Keratinocyte (primary cell): ENCODE measurements at regions not wholly inside any gene's neighbourhood (a gene's known extent, or its start where the extent isn't known, plus 50 kb on each side); places are given as distances from the start of the nearest gene placed in this dataset.
"Not testable (repeated sequence)": the region's sequence is repeated elsewhere in the genome, so short reads cannot be mapped to it uniquely, and the experiment has no call there.

Experiments used
- DNase-seq: peaks from one replicate; pipeline ENCODE4 v3.0.0-alpha.2; 2011; ENCODE audit warnings: low read depth, missing footprints, low spot score
- FAIRE-seq: peaks from 2 replicates; lab custom pipeline; 2011; peaks lifted over from hg19 to GRCh38; lab: Jason Lieb, UNC
- H2AFZ ChIP-seq: 2 replicates; pipeline ENCODE4 v1.6.0; 2012; ENCODE audit warnings: low read length, control low read depth, inconsistent platforms; ENCODE audit not compliant: control insufficient read depth
- H3K27ac ChIP-seq: 2 replicates; pipeline ENCODE4 v1.5.1; 2011; ENCODE audit warnings: low read length; ENCODE audit not compliant: control insufficient read depth, insufficient read depth
- H3K27me3 ChIP-seq: 3 replicates; pipeline ENCODE4 v1.6.0; 2011; ENCODE audit warnings: low read length; ENCODE audit not compliant: control insufficient read depth, insufficient read depth; ENCODE audit errors: extremely low read depth
- H3K36me3 ChIP-seq, 2 experiments: 2 replicates in 1 of 2; 3 replicates in 1 of 2; pipeline ENCODE4 v1.5.1; 2011; ENCODE audit warnings: low read length in 2 of 2, mild to moderate bottlenecking in 1 of 2; ENCODE audit not compliant: control insufficient read depth in 2 of 2, insufficient read depth in 2 of 2; ENCODE audit errors: extremely low read depth in 1 of 2
- H3K4me1 ChIP-seq: 3 replicates; pipeline ENCODE4 v1.5.1; 2011; ENCODE audit warnings: low read length; ENCODE audit not compliant: control insufficient read depth, insufficient read depth; ENCODE audit errors: extremely low read depth
- H3K4me2 ChIP-seq: 3 replicates; pipeline ENCODE4 v1.6.0; 2011; ENCODE audit warnings: low read depth, low read length; ENCODE audit not compliant: control insufficient read depth, insufficient read depth; ENCODE audit errors: extremely low read depth
- H3K4me3 ChIP-seq, 3 experiments: fragments of 200-600 bp in 1 of 3; sonication (generic) in 1 of 3; 2 replicates in 2 of 3; 3 replicates in 1 of 3; pipeline ENCODE4 v1.5.1; 2011 to 2016; ENCODE audit warnings: low read length in 3 of 3, mild to moderate bottlenecking in 3 of 3, control low read depth in 2 of 3, inconsistent platforms in 1 of 3, low read depth in 1 of 3, mixed read lengths in 1 of 3, mixed run types in 1 of 3, moderate library complexity in 1 of 3; ENCODE audit not compliant: control insufficient read depth in 2 of 3, insufficient read depth in 2 of 3; ENCODE audit errors: extremely low read depth in 1 of 3
- H3K79me2 ChIP-seq: 2 replicates; pipeline ENCODE4 v1.6.0; 2012; ENCODE audit warnings: low read length; ENCODE audit not compliant: control insufficient read depth, insufficient read depth
- H3K9ac ChIP-seq: 3 replicates; pipeline ENCODE4 v1.6.0; 2011; ENCODE audit warnings: low read length; ENCODE audit not compliant: control insufficient read depth, insufficient read depth; ENCODE audit errors: extremely low read depth
- H3K9me1 ChIP-seq: 3 replicates; pipeline ENCODE4 v1.6.0; 2011; ENCODE audit warnings: low read length; ENCODE audit not compliant: control insufficient read depth, insufficient read depth; ENCODE audit errors: extremely low read depth
- H3K9me3 ChIP-seq: 2 replicates; pipeline ENCODE4 v1.5.1; 2012; ENCODE audit warnings: low read depth, low read length; ENCODE audit not compliant: control insufficient read depth
- H4K20me1 ChIP-seq: 3 replicates; pipeline ENCODE4 v1.6.0; 2011; ENCODE audit warnings: low read length; ENCODE audit not compliant: control insufficient read depth, insufficient read depth; ENCODE audit errors: extremely low read depth
- EZH2 ChIP-seq: IDR thresholded peaks from one replicate; pipeline ENCODE4 v1.6.1; 2012; ENCODE audit warnings: inconsistent platforms, mild to moderate bottlenecking, low read length, moderate library complexity
- dilution Hi-C: fragments of 300-500 bp; cut with MboI; formaldehyde crosslinking; loops from one replicate; pipeline ENCODE4 v1.7.0; 2020; ENCODE audit warnings: low sequenced_read_pairs; ENCODE audit not compliant: extremely low pct_ligation_motif_present
- TF ChIP-seq, protein P1 (sequence below), 3 experiments: IDR thresholded peaks in 1 of 3; conservative IDR thresholded peaks in 1 of 3; optimal IDR thresholded peaks in 1 of 3; 2 replicates in 2 of 3; 3 replicates in 1 of 3; pipeline versions ENCODE3 to v1.5.1; 2011; ENCODE audit warnings: low read length in 3 of 3, mild to moderate bottlenecking in 3 of 3, moderate library complexity in 2 of 3, control low read depth in 1 of 3, inconsistent platforms in 1 of 3; ENCODE audit not compliant: insufficient read depth in 2 of 3; ENCODE audit errors: extremely low read depth in 1 of 3

DNA sequence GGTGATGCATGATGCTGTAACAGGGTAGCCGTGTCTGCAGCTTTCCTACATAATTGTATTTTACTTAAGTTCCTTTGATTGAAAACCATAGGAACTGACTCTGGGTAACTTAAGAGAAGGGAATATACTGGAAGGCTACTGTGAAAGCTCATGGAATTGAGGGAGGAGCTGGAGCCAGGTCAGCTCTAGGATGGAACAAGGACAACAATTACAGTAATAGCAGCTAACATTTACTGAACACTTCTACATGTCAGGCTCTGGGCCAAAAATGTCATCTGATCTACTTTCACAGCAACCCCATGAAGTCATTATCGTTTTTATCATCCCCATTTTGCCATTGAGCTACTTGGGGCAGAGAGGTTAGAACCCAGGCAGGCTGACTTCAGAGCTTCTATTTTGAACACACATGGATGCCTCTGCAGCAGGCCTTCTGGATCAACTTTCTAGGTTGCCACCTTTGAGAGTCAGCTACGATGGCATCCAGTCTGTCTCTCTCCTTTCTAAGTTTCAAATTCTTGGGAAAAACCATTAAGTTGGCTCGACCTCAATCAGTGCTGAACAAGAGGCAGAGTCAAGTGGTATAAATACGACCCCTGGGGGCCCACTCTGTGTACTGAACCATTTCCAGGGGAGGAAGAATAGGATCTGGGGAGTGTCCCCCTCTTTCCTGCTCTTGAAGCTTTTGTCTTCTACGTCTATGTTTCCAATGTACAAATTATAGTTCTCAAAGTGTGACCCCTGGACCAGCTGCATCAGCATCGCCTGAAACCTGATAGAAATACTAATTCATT, 272.3 kb upstream of the PLPP4 start:
- FAIRE-seq = no peak
- H3K9me1 ChIP-seq = no peaks in the 10 kb centered on the region

GRCh38 chr10:120186506-120186905, 270.5 kb upstream of the PLPP4 start:
- Histone ChIP-seq H4K20me1 (no peaks in the 10 kb centered on the region), H3K27me3 (no peaks in the 10 kb centered on the region), H3K4me3 (no peak overlapping the region), H3K9ac (no peak overlapping the region), H3K4me1 (no peaks in the 10 kb centered on the region), H3K9me1 (no peaks in the 10 kb centered on the region), H3K79me2 (no peaks in the 10 kb centered on the region), H3K9me3 (no peaks in the 10 kb centered on the region), H3K4me2 (no peak overlapping the region), H3K36me3 (no peaks in the 10 kb centered on the region), H2AFZ (no peak overlapping the region), H3K27ac (no peak overlapping the region)
- dilution Hi-C loops = no loop called here
- FAIRE-seq = no peak
- TF ChIP-seq, protein P1, sequence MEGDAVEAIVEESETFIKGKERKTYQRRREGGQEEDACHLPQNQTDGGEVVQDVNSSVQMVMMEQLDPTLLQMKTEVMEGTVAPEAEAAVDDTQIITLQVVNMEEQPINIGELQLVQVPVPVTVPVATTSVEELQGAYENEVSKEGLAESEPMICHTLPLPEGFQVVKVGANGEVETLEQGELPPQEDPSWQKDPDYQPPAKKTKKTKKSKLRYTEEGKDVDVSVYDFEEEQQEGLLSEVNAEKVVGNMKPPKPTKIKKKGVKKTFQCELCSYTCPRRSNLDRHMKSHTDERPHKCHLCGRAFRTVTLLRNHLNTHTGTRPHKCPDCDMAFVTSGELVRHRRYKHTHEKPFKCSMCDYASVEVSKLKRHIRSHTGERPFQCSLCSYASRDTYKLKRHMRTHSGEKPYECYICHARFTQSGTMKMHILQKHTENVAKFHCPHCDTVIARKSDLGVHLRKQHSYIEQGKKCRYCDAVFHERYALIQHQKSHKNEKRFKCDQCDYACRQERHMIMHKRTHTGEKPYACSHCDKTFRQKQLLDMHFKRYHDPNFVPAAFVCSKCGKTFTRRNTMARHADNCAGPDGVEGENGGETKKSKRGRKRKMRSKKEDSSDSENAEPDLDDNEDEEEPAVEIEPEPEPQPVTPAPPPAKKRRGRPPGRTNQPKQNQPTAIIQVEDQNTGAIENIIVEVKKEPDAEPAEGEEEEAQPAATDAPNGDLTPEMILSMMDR (optimal IDR thresholded peaks at IDR 0.05 in 1 of 3, IDR thresholded peaks at IDR 0.05 in 1 of 3, conservative IDR thresholded peaks at IDR 0.05 in 1 of 3; ENCODE audit: extremely low read depth in 1 of 3, insufficient read depth in 2 of 3, low read length in 3 of 3) = no peak
- TF ChIP-seq EZH2 = no peak
- DNase-seq = no peak

More for the DNA sequence above, 272.3 kb upstream of the PLPP4 start:
- Histone ChIP-seq H3K27me3 (no peaks in the 10 kb centered on the region), H2AFZ (no peak overlapping the region), H3K79me2 (no peaks in the 10 kb centered on the region), H3K4me1 (no peaks in the 10 kb centered on the region), H3K27ac (no peak overlapping the region), H3K4me2 (no peak overlapping the region), H3K9ac (no peak overlapping the region), H3K4me3 (no peak overlapping the region), H4K20me1 (no peaks in the 10 kb centered on the region), H3K36me3 (no peaks in the 10 kb centered on the region), H3K9me3 (no peaks in the 10 kb centered on the region)
- DNase-seq = no peak
- dilution Hi-C loops = no loop called here
- no peak for TF ChIP-seq EZH2
- TF ChIP-seq, protein P1 (optimal IDR thresholded peaks at IDR 0.05 in 1 of 3, IDR thresholded peaks at IDR 0.05 in 1 of 3, conservative IDR thresholded peaks at IDR 0.05 in 1 of 3; ENCODE audit: extremely low read depth in 1 of 3, insufficient read depth in 2 of 3, low read length in 3 of 3) = no peak

GRCh38 chr10:120187168-120187567, 269.9 kb upstream of the PLPP4 start:
- H3K36me3 ChIP-seq, H3K9ac ChIP-seq, DNase-seq, H3K9me3 ChIP-seq, H3K4me3 ChIP-seq, H3K79me2 ChIP-seq, dilution Hi-C loops, H3K4me2 ChIP-seq, H2AFZ ChIP-seq, H3K27ac ChIP-seq, H3K9me1 ChIP-seq, H3K4me1 ChIP-seq, FAIRE-seq, H4K20me1 ChIP-seq, H3K27me3 ChIP-seq: not testable (repeated sequence)
